DND-41 (cell line): ENCODE measurements at regions not wholly inside any gene's neighbourhood (a gene's known extent, or its start where the extent isn't known, plus 50 kb on each side); places are given as distances from the start of the nearest gene placed in this dataset.
"Not testable (repeated sequence)": the region's sequence is repeated elsewhere in the genome, so short reads cannot be mapped to it uniquely, and the experiment has no call there.

Experiments
- ATAC-seq: fragments of 200-7000 bp; cut with Tn5 transposase; 3 replicates; pipeline ENCODE4 v1.9.1; 2021; ENCODE audit warnings: low read depth; ENCODE audit not compliant: insufficient read depth
- DNase-seq: peaks from one replicate; pipeline ENCODE4 v3.0.0-alpha.2; 2020
- H2AFZ ChIP-seq: 2 replicates; pipeline ENCODE4 v1.6.0; 2012; ENCODE audit warnings: low read depth, low read length
- H3K27ac ChIP-seq: 2 replicates; pipeline ENCODE4 v1.5.1; 2012; ENCODE audit warnings: low read length, inconsistent platforms
- H3K27me3 ChIP-seq: fragments of 200-600 bp; sonication (generic); 2 replicates; pipeline ENCODE4 v1.6.0; 2012; ENCODE audit warnings: low read length, mild to moderate bottlenecking, inconsistent platforms; ENCODE audit not compliant: insufficient read depth, poor library complexity
- H3K36me3 ChIP-seq: 2 replicates; pipeline ENCODE4 v1.5.1; 2012; ENCODE audit warnings: low read length, inconsistent platforms; ENCODE audit not compliant: insufficient read depth
- H3K4me1 ChIP-seq: 2 replicates; pipeline ENCODE4 v1.5.1; 2012; ENCODE audit warnings: mild to moderate bottlenecking, low read length; ENCODE audit not compliant: insufficient read depth
- H3K4me2 ChIP-seq: 2 replicates; pipeline ENCODE4 v1.6.0; 2012; ENCODE audit warnings: mild to moderate bottlenecking, moderate library complexity, low read length, inconsistent platforms; ENCODE audit not compliant: insufficient read depth
- H3K4me3 ChIP-seq, 2 experiments: fragments of 200-600 bp in 1 of 2; shearing (Covaris generic) in 1 of 2; 2 replicates each; pipeline ENCODE4 v1.5.1; 2012 to 2016; ENCODE audit warnings: inconsistent platforms in 2 of 2, low read length in 2 of 2, mild to moderate bottlenecking in 2 of 2, low read depth in 1 of 2, moderate library complexity in 1 of 2
- H3K79me2 ChIP-seq: 2 replicates; pipeline ENCODE4 v1.6.0; 2012; ENCODE audit warnings: low read length, inconsistent platforms; ENCODE audit not compliant: insufficient read depth
- H3K9ac ChIP-seq: 2 replicates; pipeline ENCODE4 v1.6.0; 2012; ENCODE audit warnings: low read depth, mild to moderate bottlenecking, inconsistent platforms, low read length, moderate library complexity
- H3K9me3 ChIP-seq: 2 replicates; pipeline ENCODE4 v1.5.1; 2012; ENCODE audit warnings: low read length, moderate library complexity, mild to moderate bottlenecking, inconsistent platforms; ENCODE audit not compliant: insufficient read depth, severe bottlenecking
- H4K20me1 ChIP-seq: 2 replicates; pipeline ENCODE4 v1.6.0; 2012; ENCODE audit warnings: low read length; ENCODE audit not compliant: insufficient read depth
- CTCF ChIP-seq: IDR thresholded peaks from 2 replicates; pipeline ENCODE4 v1.5.1; 2012; ENCODE audit warnings: borderline replicate concordance, low read length, moderate library complexity, mild to moderate bottlenecking; ENCODE audit not compliant: poor library complexity, severe bottlenecking; ENCODE audit errors: extremely low read depth
- EZH2 ChIP-seq: IDR thresholded peaks from 3 replicates; pipeline ENCODE4 v1.6.1; 2012; ENCODE audit warnings: borderline replicate concordance, low read depth, mild to moderate bottlenecking, moderate library complexity, low read length, inconsistent platforms; ENCODE audit not compliant: severe bottlenecking

GRCh38 chr4:144421056-144421455 is 224.9 kb upstream of the HHIP start:
- TF ChIP-seq EZH2 (no peak), CTCF (no peak)
- no peak overlapping the region for H3K9ac ChIP-seq
- DNase-seq (no peak), ATAC-seq (no peak)
- H3K4me2 ChIP-seq, result no peak overlapping the region
- H3K4me3 ChIP-seq, result no peak overlapping the region
- H3K27me3 ChIP-seq, result no peaks in the 10 kb centered on the region
- H3K79me2 ChIP-seq, result no peaks in the 10 kb centered on the region
- H4K20me1 ChIP-seq, result no peaks in the 10 kb centered on the region
- no peaks in the 10 kb centered on the region for H3K36me3 ChIP-seq
- H3K4me1 ChIP-seq, result no peaks in the 10 kb centered on the region
- H2AFZ ChIP-seq, result no peak overlapping the region
- H3K9me3 ChIP-seq, result no peaks in the 10 kb centered on the region
- H3K27ac ChIP-seq, result no peak overlapping the region

- Histone ChIP-seq H3K4me2 (no peak overlapping the region), H3K9ac (no peak overlapping the region), H3K4me1 (no peaks in the 10 kb centered on the region), H3K27ac (no peak overlapping the region), H4K20me1 (no peaks in the 10 kb centered on the region), H3K4me3 (no peak overlapping the region), H3K27me3 (no peaks in the 10 kb centered on the region), H3K9me3 (no peaks in the 10 kb centered on the region), H3K36me3 (no peaks in the 10 kb centered on the region), H2AFZ (no peak overlapping the region), H3K79me2 (no peaks in the 10 kb centered on the region)
- no peak for DNase-seq
- ATAC-seq, result no peak
- no peak for TF ChIP-seq EZH2
- TF ChIP-seq CTCF, result no peak
These were observed 224.0 kb upstream of the HHIP start for GRCh38 chr4:144421839-144422565.

- no peak overlapping the region for H2AFZ ChIP-seq
- DNase-seq (no peak), ATAC-seq (no peak)
- no peak overlapping the region for H3K27ac ChIP-seq
- no peak overlapping the region for H3K4me3 ChIP-seq
- H3K36me3 ChIP-seq, result no peaks in the 10 kb centered on the region
- TF ChIP-seq EZH2, result no peak
- no peak for TF ChIP-seq CTCF
- H3K4me2 ChIP-seq, result no peak overlapping the region
- no peaks in the 10 kb centered on the region for H4K20me1 ChIP-seq
- H3K27me3 ChIP-seq, result no peaks in the 10 kb centered on the region
- no peaks in the 10 kb centered on the region for H3K79me2 ChIP-seq
- H3K4me1 ChIP-seq, result no peaks in the 10 kb centered on the region
- no peak overlapping the region for H3K9ac ChIP-seq
- no peaks in the 10 kb centered on the region for H3K9me3 ChIP-seq
These were observed 222.0 kb upstream of the HHIP start for GRCh38 chr4:144423930-144424329.

DNA sequence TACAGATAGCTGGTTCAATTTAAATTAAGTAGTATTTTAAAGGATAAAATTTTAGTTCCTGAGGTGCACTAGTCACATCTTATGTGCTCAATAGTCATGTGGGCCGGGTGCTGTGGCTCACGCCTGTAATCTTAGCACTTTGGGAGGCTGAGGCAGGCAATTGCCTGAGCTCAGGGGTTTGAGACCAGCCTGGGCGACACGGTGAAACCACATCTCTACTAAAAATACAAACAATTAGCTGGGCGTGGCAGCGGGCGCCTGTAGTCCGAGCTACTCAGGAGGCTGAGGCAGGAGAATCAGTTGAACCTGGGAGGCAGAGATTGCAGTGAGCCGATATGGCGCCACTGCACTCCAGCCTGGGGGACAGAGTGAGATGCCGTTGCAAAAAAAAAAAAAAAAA is 219.9 kb upstream of the HHIP start:
- not testable (repeated sequence) for H3K9me3 ChIP-seq, H4K20me1 ChIP-seq, H3K27ac ChIP-seq, H3K4me3 ChIP-seq, H3K27me3 ChIP-seq, H3K4me2 ChIP-seq, DNase-seq, H3K36me3 ChIP-seq, H3K9ac ChIP-seq, ATAC-seq, H2AFZ ChIP-seq, H3K4me1 ChIP-seq, H3K79me2 ChIP-seq
